K562 (cell line): ENCODE measurements at regions not wholly inside any gene's neighbourhood (a gene's known extent, or its start where the extent isn't known, plus 50 kb on each side); places are given as distances from the start of the nearest gene placed in this dataset.

ENCODE experiments used
- ATAC-seq: fragments of 200-7000 bp; cut with Tn5 transposase; 3 replicates; pipeline ENCODE4 v1.9.1; 2020; ENCODE audit warnings: moderate library complexity
- BruUV-seq: library from RNA; stranded (reverse); fragments of 400-500 nt; replicated peaks from 2 replicates; lab custom pipeline; 2021; lab: Mats Ljungman, UMichigan
- CTCF ChIA-PET: fragments of 300-600 bp; formaldehyde crosslinking; extraction: SDS; loops from one replicate; lab custom pipeline; 2021; ENCODE audit warnings: low intra/inter-chr PET ratio; lab: Yijun Ruan, JAX
- POLR2A ChIA-PET: fragments of 300-600, 350-650 bp; sonication (Branson Sonifier 250); formaldehyde crosslinking; extraction: SDS; loops from one replicate; lab custom pipeline; 2021; ENCODE audit warnings: antibody characterized with exemption, inconsistent platforms; lab: Yijun Ruan, JAX
- DNase-seq, 4 experiments: peaks; one replicate each; pipeline versions ENCODE4 v3.0.0 to v3.0.0-alpha.2; 2011 to 2018; ENCODE audit warnings: low spot score in 3 of 4, mixed read lengths in 3 of 4; ENCODE audit errors: extremely low read depth in 1 of 4
- FAIRE-seq: peaks from 2 replicates; lab custom pipeline; 2011; peaks lifted over from hg19 to GRCh38; lab: Jason Lieb, UNC
- H2AFZ ChIP-seq: 2 replicates; pipeline ENCODE4 v1.6.0; 2011; ENCODE audit warnings: low read depth, low read length, control low read depth, inconsistent platforms
- H3K27ac ChIP-seq: fragments of 200-600 bp; 3 replicates; pipeline ENCODE4 v1.8.0; 2011; ENCODE audit warnings: low read depth, mild to moderate bottlenecking, control low read depth, inconsistent platforms, low read length, moderate library complexity, mixed read lengths; ENCODE audit errors: extremely low read depth
- H3K27me3 ChIP-seq, 2 experiments: fragments of 300-600 bp in 1 of 2; 2 replicates in 1 of 2; 3 replicates in 1 of 2; pipeline versions ENCODE4 v1.6.0 to v1.8.0; 2011; ENCODE audit warnings: inconsistent platforms in 2 of 2, low read length in 2 of 2, mild to moderate bottlenecking in 1 of 2, mixed read lengths in 1 of 2, moderate library complexity in 1 of 2; ENCODE audit not compliant: control insufficient read depth in 2 of 2, insufficient read depth in 2 of 2
- H3K36me3 ChIP-seq: fragments of 300-600 bp; 3 replicates; pipeline ENCODE4 v1.8.0; 2011; ENCODE audit warnings: mild to moderate bottlenecking, low read length, inconsistent platforms; ENCODE audit not compliant: control insufficient read depth, insufficient read depth
- H3K4me1 ChIP-seq, 2 experiments: fragments of 200-600 bp in 1 of 2; replicated peaks in 1 of 2; 2 replicates in 1 of 2; 3 replicates in 1 of 2; pipeline versions ENCODE4 v1.5.1 to v1.8.0; 2011; ENCODE audit warnings: inconsistent platforms in 2 of 2, low read length in 2 of 2, mild to moderate bottlenecking in 1 of 2, mixed read lengths in 1 of 2, moderate library complexity in 1 of 2; ENCODE audit not compliant: control insufficient read depth in 2 of 2, insufficient read depth in 2 of 2
- H3K4me2 ChIP-seq: 2 replicates; pipeline ENCODE4 v1.6.1; 2011; ENCODE audit warnings: low read length, control low read depth, inconsistent platforms, mixed read lengths; ENCODE audit not compliant: insufficient read depth
- H3K4me3 ChIP-seq: fragments of 200-600 bp; sonication (generic), shearing (Covaris generic); 2 replicates; pipeline ENCODE4 v1.5.1; 2016; ENCODE audit warnings: control low read depth, inconsistent platforms
- H3K79me2 ChIP-seq: fragments of 200-600 bp; 3 replicates; pipeline ENCODE4 v1.8.0; 2011; ENCODE audit warnings: low read length, inconsistent platforms; ENCODE audit not compliant: control insufficient read depth, insufficient read depth
- H3K9ac ChIP-seq, 2 experiments: 2 replicates each; pipeline versions ENCODE4 v1.6.0 to v1.6.1; 2011; ENCODE audit warnings: low read depth in 2 of 2, low read length in 2 of 2, control low read depth in 1 of 2, inconsistent platforms in 1 of 2, mild to moderate bottlenecking in 1 of 2, mixed read lengths in 1 of 2; ENCODE audit not compliant: insufficient read depth in 1 of 2
- H3K9me1 ChIP-seq: one replicate; pipeline ENCODE4 v1.6.0; 2011; ENCODE audit warnings: inconsistent platforms, mild to moderate bottlenecking, low read length, moderate library complexity; ENCODE audit not compliant: control insufficient read depth, insufficient read depth
- H3K9me3 ChIP-seq: replicated peaks from 2 replicates; pipeline ENCODE4 v1.5.1; 2011; ENCODE audit warnings: low read depth, low read length, inconsistent platforms; ENCODE audit not compliant: control insufficient read depth, insufficient read depth
- H4K20me1 ChIP-seq: replicated peaks from 2 replicates; pipeline ENCODE4 v1.6.1; 2011; ENCODE audit warnings: low read length, inconsistent platforms, mixed read lengths; ENCODE audit not compliant: control insufficient read depth, insufficient read depth
- ASH1L ChIP-seq: fragments of 450-650 bp; IDR thresholded peaks from 2 replicates; pipeline ENCODE4 v1.6.1; 2018; ENCODE audit warnings: borderline replicate concordance, mild to moderate bottlenecking, low read depth; ENCODE audit not compliant: partially characterized antibody
- CEBPB ChIP-seq: fragments of 450-650 bp; IDR thresholded peaks from 2 replicates; pipeline ENCODE4 v1.6.1; 2016; ENCODE audit warnings: missing genetic modification characterization, missing compliant biosample characterization
- HDAC6 ChIP-seq: IDR thresholded peaks from 2 replicates; pipeline ENCODE4 v1.6.1; 2012; ENCODE audit warnings: low read depth, mild to moderate bottlenecking, control low read depth, inconsistent platforms, low read length, moderate library complexity
- KLF13 ChIP-seq: fragments of 450-650 bp; IDR thresholded peaks from 2 replicates; pipeline ENCODE4 v1.6.1; 2016; ENCODE audit warnings: missing genetic modification characterization, low read depth, mild to moderate bottlenecking, missing compliant biosample characterization, moderate library complexity, borderline replicate concordance
- RFX5 ChIP-seq: IDR thresholded peaks from 2 replicates; pipeline ENCODE4 v1.6.1; 2011; ENCODE audit warnings: low read depth, mild to moderate bottlenecking, improper control_type of control experiment, low read length
- in situ Hi-C: fragments of 300-500 bp; cut with MboI; formaldehyde crosslinking; loops from 4 replicates; pipeline ENCODE4 v1.15.0; 2018; ENCODE audit warnings: inconsistent platforms, mixed read lengths
- intact Hi-C: fragments of 100-400 bp; cut with micrococcal nuclease; formaldehyde crosslinking; loops from 2 replicates; pipeline ENCODE4 v1.14.2; 2022
- TF ChIP-seq, protein P1 (sequence below): fragments of 250-450 bp; sonication (Bioruptor Pico); IDR thresholded peaks from 2 replicates; pipeline ENCODE4 v1.4.0; 2020
- TF ChIP-seq, protein P2 (sequence below): IDR thresholded peaks from 2 replicates; pipeline ENCODE4 v1.6.1; 2014; ENCODE audit warnings: antibody characterized with exemption
- TF ChIP-seq, protein P3 (sequence below): fragments of 250-450 bp; sonication (Bioruptor Pico); IDR thresholded peaks from 2 replicates; pipeline ENCODE4 v1.4.0; 2020
- TF ChIP-seq, protein P4 (sequence below): fragments of 450-650 bp; formaldehyde crosslinking; IDR thresholded peaks from 2 replicates; pipeline ENCODE4 v1.4.0; 2022; ENCODE audit warnings: missing genetic modification characterization

DNA sequence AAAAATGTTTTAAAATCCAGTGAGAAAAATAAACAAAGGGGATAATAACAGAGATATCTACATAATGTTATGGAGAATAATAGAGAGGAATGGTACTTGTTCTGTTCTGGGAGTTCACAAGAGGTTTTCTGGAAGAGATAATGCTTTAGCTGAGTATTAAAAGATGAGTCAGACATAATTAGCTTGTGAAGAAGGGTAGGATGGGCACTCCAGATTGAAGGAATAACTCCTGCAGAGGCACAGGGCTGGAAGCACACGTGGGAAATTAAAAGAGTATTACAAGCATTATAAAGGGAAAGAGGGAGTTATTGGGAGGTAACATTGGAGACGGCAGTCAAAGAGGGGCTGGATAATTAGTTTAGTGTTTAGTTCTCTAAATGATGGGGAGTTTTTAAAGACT, 124.9 kb upstream of the BTG1 start (continued):
- TF ChIP-seq KLF13 = no peak

DNA sequence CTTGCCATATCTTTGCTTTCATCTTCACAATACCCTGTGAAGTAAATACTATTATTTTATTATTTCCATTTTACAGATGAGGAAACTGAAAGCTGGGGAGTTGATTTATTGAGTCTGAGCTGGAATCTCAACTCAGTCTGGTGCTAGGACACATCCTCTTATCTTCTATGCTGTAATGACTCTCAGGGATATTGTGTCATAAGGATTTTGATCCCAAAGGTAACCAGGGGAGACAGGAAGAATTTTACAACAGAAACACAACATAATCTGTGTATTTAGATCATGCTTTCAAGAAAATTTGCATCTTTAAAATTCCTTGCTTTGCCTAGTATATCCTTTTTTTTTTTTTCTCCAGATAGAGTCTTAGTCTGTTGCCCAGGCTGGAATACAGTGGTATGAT, 123.3 kb upstream of the BTG1 start:
- Histone ChIP-seq H3K9me3 (no peaks in the 10 kb centered on the region), H4K20me1 (no peaks in the 10 kb centered on the region), H2AFZ (no peak overlapping the region), H3K4me3 (no peak overlapping the region), H3K4me1 (no peaks in the 10 kb centered on the region), H3K36me3 (no peaks in the 10 kb centered on the region), H3K79me2 (no peaks in the 10 kb centered on the region), H3K9ac (no peak overlapping the region), H3K27ac (no peak overlapping the region), H3K27me3 (no peaks in the 10 kb centered on the region), H3K9me1 (no peaks in the 10 kb centered on the region), H3K4me2 (no peak overlapping the region)
- intact Hi-C loops (no loop called here), in situ Hi-C loops (no loop called here)
- ChIA-PET POLR2A (no interaction called here), CTCF (no interaction called here)
- no peak for TF ChIP-seq ASH1L
- TF ChIP-seq, protein P1, sequence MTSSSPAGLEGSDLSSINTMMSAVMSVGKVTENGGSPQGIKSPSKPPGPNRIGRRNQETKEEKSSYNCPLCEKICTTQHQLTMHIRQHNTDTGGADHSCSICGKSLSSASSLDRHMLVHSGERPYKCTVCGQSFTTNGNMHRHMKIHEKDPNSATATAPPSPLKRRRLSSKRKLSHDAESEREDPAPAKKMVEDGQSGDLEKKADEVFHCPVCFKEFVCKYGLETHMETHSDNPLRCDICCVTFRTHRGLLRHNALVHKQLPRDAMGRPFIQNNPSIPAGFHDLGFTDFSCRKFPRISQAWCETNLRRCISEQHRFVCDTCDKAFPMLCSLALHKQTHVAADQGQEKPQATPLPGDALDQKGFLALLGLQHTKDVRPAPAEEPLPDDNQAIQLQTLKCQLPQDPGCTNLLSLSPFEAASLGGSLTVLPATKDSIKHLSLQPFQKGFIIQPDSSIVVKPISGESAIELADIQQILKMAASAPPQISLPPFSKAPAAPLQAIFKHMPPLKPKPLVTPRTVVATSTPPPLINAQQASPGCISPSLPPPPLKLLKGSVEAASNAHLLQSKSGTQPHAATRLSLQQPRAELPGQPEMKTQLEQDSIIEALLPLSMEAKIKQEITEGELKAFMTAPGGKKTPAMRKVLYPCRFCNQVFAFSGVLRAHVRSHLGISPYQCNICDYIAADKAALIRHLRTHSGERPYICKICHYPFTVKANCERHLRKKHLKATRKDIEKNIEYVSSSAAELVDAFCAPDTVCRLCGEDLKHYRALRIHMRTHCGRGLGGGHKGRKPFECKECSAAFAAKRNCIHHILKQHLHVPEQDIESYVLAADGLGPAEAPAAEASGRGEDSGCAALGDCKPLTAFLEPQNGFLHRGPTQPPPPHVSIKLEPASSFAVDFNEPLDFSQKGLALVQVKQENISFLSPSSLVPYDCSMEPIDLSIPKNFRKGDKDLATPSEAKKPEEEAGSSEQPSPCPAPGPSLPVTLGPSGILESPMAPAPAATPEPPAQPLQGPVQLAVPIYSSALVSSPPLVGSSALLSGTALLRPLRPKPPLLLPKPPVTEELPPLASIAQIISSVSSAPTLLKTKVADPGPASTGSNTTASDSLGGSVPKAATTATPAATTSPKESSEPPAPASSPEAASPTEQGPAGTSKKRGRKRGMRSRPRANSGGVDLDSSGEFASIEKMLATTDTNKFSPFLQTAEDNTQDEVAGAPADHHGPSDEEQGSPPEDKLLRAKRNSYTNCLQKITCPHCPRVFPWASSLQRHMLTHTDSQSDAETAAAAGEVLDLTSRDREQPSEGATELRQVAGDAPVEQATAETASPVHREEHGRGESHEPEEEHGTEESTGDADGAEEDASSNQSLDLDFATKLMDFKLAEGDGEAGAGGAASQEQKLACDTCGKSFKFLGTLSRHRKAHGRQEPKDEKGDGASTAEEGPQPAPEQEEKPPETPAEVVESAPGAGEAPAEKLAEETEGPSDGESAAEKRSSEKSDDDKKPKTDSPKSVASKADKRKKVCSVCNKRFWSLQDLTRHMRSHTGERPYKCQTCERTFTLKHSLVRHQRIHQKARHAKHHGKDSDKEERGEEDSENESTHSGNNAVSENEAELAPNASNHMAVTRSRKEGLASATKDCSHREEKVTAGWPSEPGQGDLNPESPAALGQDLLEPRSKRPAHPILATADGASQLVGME (CRISPR knock-in tag) = no peak
- no peak for TF ChIP-seq HDAC6
- TF ChIP-seq, protein P2, sequence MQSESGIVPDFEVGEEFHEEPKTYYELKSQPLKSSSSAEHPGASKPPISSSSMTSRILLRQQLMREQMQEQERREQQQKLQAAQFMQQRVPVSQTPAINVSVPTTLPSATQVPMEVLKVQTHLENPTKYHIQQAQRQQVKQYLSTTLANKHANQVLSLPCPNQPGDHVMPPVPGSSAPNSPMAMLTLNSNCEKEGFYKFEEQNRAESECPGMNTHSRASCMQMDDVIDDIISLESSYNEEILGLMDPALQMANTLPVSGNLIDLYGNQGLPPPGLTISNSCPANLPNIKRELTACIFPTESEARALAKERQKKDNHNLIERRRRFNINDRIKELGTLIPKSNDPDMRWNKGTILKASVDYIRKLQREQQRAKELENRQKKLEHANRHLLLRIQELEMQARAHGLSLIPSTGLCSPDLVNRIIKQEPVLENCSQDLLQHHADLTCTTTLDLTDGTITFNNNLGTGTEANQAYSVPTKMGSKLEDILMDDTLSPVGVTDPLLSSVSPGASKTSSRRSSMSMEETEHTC = no peak
- TF ChIP-seq, protein P3, sequence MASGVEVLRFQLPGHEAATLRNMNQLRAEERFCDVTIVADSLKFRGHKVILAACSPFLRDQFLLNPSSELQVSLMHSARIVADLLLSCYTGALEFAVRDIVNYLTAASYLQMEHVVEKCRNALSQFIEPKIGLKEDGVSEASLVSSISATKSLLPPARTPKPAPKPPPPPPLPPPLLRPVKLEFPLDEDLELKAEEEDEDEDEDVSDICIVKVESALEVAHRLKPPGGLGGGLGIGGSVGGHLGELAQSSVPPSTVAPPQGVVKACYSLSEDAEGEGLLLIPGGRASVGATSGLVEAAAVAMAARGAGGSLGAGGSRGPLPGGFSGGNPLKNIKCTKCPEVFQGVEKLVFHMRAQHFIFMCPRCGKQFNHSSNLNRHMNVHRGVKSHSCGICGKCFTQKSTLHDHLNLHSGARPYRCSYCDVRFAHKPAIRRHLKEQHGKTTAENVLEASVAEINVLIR (CRISPR knock-in tag) = no peak
- no peak for TF ChIP-seq RFX5
- TF ChIP-seq, protein P4, sequence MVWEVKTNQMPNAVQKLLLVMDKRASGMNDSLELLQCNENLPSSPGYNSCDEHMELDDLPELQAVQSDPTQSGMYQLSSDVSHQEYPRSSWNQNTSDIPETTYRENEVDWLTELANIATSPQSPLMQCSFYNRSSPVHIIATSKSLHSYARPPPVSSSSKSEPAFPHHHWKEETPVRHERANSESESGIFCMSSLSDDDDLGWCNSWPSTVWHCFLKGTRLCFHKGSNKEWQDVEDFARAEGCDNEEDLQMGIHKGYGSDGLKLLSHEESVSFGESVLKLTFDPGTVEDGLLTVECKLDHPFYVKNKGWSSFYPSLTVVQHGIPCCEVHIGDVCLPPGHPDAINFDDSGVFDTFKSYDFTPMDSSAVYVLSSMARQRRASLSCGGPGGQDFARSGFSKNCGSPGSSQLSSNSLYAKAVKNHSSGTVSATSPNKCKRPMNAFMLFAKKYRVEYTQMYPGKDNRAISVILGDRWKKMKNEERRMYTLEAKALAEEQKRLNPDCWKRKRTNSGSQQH = no peak
- TF ChIP-seq CEBPB = no peak
- DNase-seq (no peak), ATAC-seq (no peak), FAIRE-seq (no peak)
- BruUV-seq = no TSS peak
